HFF-Myc (cell line): ENCODE measurements at regions not wholly inside any gene's neighbourhood (a gene's known extent, or its start where the extent isn't known, plus 50 kb on each side); places are given as distances from the start of the nearest gene placed in this dataset.

Experiments used
- DNase-seq: peaks from one replicate; pipeline ENCODE4 v3.0.0-alpha.2; 2011; ENCODE audit warnings: low read depth; ENCODE audit errors: extremely low read depth
- H3K4me3 ChIP-seq: replicated peaks from 2 replicates; pipeline ENCODE4 v1.5.1; 2011; ENCODE audit warnings: low read depth, mild to moderate bottlenecking, control low read depth, low read length
- TF ChIP-seq, protein P1 (sequence below): IDR thresholded peaks from 2 replicates; pipeline ENCODE4 v1.5.1; 2012; ENCODE audit warnings: mild to moderate bottlenecking, low read depth, low read length, control low read depth; ENCODE audit errors: missing control alignments

DNA sequence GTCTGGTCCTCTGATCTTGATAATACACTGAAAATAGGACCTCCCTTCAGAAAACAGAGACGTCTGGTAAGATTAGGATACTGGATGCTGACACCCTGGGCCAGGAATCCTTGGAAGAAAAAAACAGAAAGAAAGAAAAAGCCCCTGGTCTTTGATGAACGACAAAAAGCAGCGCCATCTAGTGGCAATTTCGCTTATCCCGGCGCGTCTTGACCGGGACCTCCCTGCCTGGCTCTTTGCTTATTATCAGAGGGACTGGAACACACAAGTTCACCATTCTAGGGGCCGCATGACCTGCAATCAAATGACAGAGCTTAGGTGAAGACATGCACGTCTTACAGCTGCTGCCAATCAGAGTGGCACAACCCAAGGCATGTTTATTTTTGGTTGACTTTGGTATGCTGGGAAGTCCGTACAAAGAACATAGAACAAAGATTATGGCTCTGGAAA is 114.9 kb upstream of the NFIB start:
- no peak overlapping the region for H3K4me3 ChIP-seq
- TF ChIP-seq, protein P1, sequence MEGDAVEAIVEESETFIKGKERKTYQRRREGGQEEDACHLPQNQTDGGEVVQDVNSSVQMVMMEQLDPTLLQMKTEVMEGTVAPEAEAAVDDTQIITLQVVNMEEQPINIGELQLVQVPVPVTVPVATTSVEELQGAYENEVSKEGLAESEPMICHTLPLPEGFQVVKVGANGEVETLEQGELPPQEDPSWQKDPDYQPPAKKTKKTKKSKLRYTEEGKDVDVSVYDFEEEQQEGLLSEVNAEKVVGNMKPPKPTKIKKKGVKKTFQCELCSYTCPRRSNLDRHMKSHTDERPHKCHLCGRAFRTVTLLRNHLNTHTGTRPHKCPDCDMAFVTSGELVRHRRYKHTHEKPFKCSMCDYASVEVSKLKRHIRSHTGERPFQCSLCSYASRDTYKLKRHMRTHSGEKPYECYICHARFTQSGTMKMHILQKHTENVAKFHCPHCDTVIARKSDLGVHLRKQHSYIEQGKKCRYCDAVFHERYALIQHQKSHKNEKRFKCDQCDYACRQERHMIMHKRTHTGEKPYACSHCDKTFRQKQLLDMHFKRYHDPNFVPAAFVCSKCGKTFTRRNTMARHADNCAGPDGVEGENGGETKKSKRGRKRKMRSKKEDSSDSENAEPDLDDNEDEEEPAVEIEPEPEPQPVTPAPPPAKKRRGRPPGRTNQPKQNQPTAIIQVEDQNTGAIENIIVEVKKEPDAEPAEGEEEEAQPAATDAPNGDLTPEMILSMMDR: peak; percentile 85
- DNase-seq: peak; percentile 50

DNA sequence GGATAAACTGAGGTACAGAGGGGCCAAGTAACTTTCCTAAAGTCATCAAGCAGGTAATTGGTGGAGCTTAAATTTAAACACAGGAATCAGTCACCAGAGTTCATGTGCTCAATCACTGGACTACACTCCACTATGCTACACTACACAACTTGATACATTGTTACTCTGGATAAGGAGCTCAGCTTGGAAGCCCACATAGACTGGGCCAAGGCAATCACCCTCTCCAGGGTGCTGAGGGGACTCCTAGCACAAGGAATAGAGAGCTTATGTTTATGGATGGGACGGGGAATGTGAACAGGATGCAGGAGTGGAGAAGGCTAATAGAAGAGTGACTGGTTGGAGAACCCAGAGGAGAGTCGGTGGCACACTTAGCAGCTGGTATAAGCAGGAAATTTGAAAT is 113.5 kb upstream of the NFIB start:
- DNase-seq: no peak
- TF ChIP-seq, protein P1: no peak
- no peak overlapping the region for H3K4me3 ChIP-seq

DNA sequence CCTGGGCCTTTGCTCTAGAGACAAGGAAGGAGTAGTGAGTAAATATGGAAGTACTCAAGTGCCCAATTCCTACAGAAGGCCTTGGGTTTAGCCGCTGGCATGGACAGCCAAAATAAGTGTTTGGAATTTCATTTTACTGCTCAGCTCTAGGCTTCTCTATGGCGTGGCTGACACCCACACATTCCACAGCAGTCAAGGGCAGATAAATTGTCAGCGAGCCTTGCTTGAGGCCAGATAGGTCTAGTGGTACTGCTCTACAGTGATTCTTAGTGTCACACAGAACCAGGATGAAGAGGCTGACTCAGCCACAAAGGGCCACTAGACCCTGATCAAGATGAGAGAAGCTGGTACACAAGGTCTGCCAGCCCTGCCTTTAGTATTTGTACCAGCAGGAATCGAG is 111.0 kb upstream of the NFIB start:
- TF ChIP-seq, protein P1: no peak
- H3K4me3 ChIP-seq: no peak overlapping the region
- DNase-seq: no peak

DNA sequence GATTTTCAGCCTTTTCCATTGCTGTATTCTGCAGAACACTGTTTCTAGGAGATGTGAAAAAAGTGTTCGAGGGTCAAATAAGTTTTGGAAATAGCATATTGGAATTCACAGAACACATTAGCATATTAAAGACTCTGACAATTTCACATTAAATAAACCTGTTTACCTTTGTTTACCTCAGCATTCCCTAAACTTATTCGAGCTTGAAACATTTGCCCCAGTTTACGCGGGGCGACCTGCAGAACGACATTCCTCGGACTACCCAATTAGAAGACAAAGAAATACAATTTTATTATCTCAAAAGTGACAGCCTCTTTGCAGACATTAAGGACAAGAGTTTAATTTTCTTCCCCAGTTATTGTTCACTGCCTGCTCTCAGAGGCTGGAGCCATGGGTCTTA is 110.3 kb upstream of the NFIB start:
- no peak overlapping the region for H3K4me3 ChIP-seq
- DNase-seq: no peak

DNA sequence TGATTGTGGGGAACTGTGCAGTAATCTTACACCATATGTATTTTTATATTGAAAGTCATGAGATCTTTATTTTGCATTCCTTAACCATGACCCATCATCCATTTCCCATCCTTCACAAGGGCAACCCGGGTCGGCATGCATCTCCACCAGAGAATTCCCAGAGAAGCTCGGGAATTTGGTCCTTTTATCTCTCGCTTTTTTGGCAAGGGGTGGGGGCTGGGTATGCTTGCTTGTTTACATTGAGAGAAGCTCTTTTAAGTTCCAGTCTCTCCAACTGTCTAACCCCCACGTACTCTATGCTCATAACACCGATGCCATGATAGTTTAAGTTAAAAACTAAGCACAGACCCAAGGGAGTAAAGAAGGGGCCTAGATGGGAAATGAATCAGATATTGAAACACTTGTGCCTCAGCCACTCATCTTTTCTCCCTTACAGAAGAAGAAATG is 109.9 kb upstream of the NFIB start:
- TF ChIP-seq, protein P1: no peak
- H3K4me3 ChIP-seq: no peak overlapping the region
- DNase-seq: peak; percentile 41

More for the DNA sequence above, 110.3 kb upstream of the NFIB start:
- TF ChIP-seq, protein P1: no peak

DNA sequence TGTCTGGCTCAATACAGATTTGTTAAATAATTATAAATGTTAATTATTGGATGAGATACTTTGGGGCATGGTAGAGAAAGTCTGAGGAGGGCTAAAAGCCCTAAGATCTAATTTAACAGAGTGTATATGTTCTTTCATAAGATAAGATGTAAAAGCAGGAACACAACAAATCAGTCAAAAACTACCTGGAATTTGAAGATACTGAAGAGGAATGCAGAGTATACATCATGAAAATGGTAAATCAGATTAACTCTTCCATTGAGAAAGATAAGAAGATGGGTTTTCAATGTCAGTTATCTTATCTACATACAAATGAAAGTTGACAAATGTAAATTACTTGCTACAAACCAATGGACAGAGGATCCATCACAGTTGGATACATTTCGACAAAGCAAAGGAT is 107.3 kb upstream of the NFIB start:
- TF ChIP-seq, protein P1: no peak
- no peak for DNase-seq
- no peak overlapping the region for H3K4me3 ChIP-seq
